Mesenteric fat pad (tissue), 1 donor: ENCODE measurements at regions not wholly inside any gene's neighbourhood (a gene's known extent, or its start where the extent isn't known, plus 50 kb on each side); places are given as distances from the start of the nearest gene placed in this dataset.

Experiments used
- DNase-seq: peaks from one replicate; pipeline ENCODE4 v3.0.0-alpha.2; 2020; ENCODE audit warnings: low spot score
- donor health status: DM: yes; HTN: yes; CAD: no.

DNA sequence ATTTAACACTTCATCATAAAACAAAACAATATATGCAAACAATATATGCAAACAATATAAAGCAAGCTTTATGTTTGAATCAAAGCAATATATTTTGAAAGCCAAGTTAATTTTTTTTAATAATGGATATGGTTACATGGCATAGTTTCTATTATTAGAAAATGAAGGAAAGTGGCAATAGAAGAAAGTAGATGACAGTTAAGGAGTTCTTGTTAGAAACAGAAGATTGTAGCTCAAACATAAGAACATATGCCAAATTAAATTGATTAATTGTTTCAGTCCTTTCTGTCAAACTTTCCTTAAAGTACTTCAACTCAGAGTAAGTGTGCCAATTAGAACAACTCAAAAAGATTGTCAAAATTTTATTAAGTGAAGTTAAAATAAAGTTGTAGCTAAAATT lies 1248.3 kb downstream of the SLC16A7 start:
- DNase-seq: no peak

- no peak for DNase-seq
Observed at GRCh38 chr12:60844875-60845274, 1249.0 kb downstream of the SLC16A7 start.

GRCh38 chr12:60845696-60846095 lies 1249.9 kb downstream of the SLC16A7 start:
- no peak for DNase-seq

- no peak for DNase-seq
Observed at GRCh38 chr12:60847281-60847680, 1251.5 kb downstream of the SLC16A7 start.

- DNase-seq: no peak
Observed at GRCh38 chr12:60849723-60850122, 1253.9 kb downstream of the SLC16A7 start.

DNA sequence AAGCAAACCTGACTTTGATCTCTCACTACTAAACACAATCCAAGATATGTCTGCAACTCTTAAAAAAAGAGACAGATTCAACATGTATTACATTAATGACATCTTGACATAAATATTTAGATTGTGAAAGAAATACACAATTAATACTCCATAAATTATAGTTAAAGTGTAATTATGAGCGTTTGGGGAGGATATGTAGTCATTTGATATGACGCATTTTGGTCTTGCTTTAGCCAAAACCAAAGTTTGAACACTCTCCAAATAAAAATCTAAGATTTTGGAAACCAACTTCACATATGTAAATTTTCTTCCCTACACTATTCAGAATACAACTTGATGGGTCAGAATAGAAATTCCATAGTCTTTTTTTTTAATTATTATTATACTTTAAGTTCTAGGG lies 1257.6 kb downstream of the SLC16A7 start:
- no peak for DNase-seq

DNA sequence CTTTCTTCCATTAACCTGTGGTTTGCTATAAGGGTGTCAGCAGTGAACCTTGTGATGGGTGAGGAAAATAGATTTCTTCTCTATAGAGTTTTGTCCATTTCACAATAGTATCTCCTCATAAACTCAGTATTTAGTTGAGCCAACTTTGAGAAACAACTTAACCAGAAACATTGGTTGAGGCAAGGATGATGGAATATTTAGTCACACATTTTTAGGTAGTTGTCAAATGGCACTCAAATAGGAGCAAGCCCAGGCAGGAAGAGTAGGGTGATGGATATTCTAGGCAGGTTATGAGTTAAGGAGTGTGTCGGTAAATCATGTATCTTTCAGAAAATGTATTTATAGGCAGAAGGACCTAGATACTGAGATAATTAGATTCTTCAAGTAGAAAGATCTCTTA lies 1267.6 kb downstream of the SLC16A7 start:
- no peak for DNase-seq

DNA sequence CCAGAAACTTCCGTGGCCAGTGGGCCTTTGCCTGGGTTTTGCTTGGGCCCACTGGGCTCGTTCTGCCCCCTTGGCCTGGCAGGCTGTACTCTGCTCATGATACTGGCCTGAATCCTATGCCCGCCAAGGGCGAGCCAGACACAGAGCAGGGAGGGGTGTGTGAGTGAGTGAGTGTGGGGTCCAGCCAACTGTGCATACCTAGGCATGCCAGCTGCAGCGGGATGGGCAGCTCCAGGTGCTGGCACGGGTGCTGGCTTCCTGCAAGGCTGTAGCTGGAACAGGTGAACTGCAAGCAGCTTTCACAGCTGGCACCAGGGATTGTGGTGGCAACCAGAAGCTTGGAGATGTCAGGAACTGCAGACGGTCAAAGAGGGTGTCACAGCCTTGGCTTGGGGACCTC lies 1276.4 kb downstream of the SLC16A7 start:
- DNase-seq: no peak

DNA sequence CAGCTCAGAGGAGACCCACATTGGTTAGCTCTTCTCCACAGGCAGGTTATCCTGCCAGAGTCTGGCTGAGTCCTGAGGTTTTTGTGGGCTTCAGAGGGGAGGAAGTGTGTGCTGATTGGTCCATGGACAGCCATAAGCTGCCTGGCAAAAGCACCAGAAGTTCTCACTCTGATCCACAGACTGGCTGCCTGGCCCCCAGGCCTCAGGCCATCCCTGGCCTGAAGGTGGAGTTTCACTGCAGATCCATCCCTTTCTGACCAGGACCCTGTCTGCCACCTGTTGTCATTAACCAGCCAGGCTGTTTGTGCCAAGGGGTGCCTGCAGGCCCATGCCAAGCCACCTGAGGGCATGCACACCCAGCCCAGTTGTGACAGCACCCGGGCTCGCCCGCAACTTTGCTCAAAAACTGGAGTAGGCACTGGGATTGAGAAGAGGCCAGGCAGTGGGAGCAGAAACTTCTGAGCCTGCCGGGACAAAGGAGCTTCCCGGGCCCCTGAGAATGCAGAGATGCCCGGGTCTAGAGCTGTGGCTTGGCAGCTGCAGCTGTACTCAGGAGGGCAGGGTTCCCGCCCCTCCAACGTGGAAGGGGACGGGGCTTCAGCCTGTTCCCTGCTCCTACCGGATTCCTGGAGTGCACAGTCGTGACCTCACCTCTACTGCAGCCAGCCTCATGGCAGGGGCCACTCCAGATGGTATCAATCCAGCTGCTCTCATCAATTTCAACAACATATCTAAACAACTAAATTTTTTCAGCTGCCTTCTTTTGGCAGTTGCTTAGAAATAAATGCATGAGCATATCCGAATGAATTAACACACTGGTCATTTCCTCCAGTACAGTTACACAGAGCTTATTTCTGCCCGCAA lies 1277.3 kb downstream of the SLC16A7 start:
- no peak for DNase-seq

GRCh38 chr12:60874091-60874490 lies 1278.3 kb downstream of the SLC16A7 start:
- DNase-seq: no peak

DNA sequence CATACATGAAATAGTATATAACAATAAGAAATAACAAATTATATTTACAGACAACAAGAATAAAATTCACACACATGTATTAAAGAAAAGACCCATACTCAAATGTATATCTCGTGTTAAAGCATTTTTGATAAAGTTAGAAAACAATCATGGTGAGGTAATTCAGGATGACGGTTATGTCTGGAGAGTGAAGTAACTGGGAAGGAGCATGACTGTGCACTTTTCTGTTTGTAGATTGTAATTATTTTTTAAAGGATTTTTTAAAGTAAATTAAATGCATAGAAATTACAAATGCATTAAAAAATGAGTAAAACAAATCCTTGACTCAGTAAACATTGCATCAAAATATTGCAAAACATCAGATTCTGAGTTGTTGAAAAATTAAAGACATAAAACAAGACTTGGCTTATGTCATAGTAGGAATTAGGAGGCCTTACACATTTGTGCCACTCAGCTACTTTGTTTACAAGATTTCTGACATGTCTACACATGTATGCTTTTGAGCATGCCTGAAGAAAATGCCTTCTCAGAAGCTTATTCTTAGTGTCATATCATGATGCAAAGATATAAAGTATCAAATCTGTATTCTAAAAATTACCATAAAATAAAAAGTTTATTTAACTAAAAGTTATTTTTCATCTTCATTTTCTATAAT lies 1325.1 kb downstream of the SLC16A7 start:
- no peak for DNase-seq

DNA sequence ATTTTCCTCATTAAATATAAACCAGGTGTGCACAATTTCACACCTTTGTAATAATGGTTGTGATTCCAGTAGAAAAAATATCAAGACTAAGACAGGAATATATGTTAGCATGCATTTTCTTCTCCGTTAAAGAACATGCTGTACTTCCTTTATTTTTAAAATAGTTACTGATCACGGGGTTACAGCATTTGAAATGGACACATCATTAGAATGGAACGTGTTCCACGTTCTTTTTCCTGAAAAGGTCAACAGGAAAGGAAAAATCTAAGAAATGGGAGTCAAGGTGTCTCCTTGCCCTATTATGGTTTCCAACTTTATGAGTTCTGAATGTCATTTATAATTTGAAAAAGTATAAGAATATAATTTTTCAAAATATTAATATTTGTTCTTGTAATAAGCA lies 1325.7 kb downstream of the SLC16A7 start:
- DNase-seq: no peak

DNA sequence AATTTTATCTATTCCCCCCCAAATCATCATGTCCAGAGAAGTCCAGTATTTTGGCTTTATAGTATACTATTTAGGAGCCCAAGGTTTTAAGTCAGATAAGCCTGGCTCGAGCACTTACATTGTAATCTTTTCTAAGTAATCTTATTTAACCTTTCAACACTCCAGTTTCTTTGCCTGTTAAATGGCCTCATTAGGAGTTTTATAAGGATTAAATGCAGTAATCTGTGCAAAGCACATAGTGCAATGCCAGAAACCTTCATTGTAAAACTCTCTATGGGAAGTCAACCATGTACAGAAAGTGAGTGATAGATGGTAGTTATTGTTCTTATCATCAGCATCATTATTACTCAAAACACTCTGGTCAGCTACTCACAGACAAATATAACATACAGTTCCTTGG lies 1330.4 kb downstream of the SLC16A7 start:
- DNase-seq: no peak

DNA sequence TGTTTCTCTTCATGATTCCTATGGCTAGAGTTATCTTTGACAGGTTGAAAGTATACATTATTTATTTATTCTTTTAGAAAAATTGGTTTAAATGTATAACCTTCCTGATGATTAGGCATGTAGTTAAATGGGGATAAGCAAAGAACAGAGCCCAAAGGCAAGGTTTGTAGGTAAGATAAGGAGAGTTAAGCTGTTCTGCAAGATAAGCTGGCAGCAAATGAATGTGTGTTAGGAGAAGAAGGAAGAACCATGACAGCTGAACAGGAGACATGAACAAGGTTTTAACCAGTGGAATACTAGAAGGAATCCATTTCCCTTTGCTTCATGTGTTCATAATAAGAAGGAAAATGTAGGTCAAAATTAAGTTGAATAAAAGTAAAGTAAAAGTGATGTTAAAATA lies 1330.1 kb upstream of the USP15 start:
- no peak for DNase-seq

GRCh38 chr12:60935981-60936761 lies 1324.0 kb upstream of the USP15 start:
- DNase-seq: no peak

DNA sequence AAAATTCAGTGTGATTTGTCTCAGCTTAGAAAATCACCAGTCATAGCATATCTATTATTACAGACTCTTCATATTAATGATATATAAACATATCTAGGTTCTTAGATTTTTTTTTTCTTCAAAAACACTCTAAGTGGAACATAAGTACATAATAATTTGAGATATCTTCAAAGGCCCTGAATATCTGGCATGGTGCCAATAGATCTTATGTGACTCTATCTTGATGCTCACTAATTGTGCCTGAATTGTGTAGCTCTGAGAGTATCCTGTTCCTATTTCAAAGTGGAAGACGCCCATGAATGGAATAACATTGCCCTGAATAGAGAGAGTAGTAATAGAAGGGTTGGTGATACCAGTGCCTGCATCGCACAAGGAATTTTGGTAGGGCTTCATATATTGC lies 1312.7 kb upstream of the USP15 start:
- no peak for DNase-seq

DNA sequence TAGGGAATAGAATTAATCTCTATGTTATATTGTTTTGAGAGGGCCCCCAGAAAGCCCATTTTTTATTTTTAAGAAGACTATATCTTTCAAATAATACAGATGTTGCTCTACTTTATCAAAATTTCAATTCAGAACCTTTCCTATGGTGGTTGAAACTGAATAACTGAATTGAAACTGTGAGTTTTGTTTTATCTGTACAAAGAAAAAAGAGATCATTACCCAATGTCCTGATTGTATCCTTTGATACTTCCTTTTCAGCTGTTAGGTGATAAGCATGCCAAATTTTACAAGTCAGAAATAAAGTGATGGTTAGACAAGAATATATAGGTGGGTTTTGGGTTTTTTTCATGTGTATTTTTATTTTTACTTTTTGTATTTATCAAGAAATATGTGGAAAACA lies 1293.1 kb upstream of the USP15 start:
- no peak for DNase-seq

DNA sequence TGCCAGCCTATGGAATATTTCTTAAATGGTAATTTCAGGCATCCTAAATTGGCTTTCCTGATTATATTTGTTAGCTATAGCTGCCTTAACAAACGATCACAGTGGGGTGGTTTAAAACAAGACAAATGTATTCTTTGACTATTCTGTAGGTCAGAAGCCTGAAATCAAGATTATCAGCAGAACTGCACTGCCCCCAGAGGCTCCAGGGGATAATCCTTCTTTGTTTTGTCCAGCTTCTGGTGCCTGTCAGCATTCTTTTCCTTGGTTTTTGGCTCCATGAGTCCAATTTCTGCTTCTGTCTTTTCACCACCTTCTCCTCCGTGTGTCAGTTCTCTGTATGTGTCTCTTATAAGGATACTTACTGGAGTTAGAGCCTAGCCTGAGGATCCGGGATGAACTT lies 1282.2 kb upstream of the USP15 start:
- DNase-seq: no peak

DNA sequence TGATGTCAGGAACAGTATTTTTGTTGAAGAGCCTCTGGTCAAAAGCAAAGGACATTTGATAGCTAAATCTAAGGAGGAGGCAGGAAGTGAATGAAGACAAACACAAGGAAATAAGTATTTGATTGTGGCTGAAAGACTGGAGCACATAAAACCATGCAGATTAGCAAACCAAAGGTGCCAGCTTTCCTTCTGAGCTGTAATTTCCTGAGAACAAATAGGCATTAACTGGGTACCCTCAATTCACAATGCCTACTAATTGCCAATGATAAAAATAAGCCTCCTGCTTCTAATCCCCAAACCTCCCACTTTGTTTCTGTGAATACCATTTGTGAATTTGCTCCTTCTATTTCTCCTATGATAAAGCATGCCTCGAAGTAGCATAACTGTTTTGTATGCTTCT lies 1279.6 kb upstream of the USP15 start:
- no peak for DNase-seq

- DNase-seq: no peak
Observed at GRCh38 chr12:60981473-60981872, 1278.7 kb upstream of the USP15 start.

GRCh38 chr12:60992087-60992486 lies 1268.1 kb upstream of the USP15 start:
- DNase-seq: no peak

- DNase-seq: no peak
Observed at GRCh38 chr12:60995256-60995825, 1264.9 kb upstream of the USP15 start.
